Activated CD8-positive, alpha-beta T cell treated with anti-CD3 and anti-CD28 coated beads for 36 hours (primary cell): ENCODE measurements at regions not wholly inside any gene's neighbourhood (a gene's known extent, or its start where the extent isn't known, plus 50 kb on each side); places are given as distances from the start of the nearest gene placed in this dataset.

Experiments
- ATAC-seq: fragments of 200-7000 bp; cut with Tn5 transposase; one replicate; pipeline ENCODE4 v1.10.0; 2021; ENCODE audit warnings: mild to moderate bottlenecking, moderate library complexity
- CTCF ChIA-PET: fragments of 350-600 bp; sonication (Branson Sonifier 250); formaldehyde crosslinking; loops from one replicate; lab custom pipeline; 2021; ENCODE audit warnings: antibody characterized with exemption; lab: Charles Lee
- POLR2A ChIA-PET: fragments of 350-600 bp; sonication (Branson Sonifier 250); formaldehyde crosslinking; loops from one replicate; lab custom pipeline; 2021; ENCODE audit warnings: antibody characterized with exemption; lab: Charles Lee
- DNase-seq: peaks from one replicate; pipeline ENCODE4 v3.0.0-alpha.2; 2020
- H3K27ac Mint-ChIP-seq: one replicate; pipeline ENCODE4 v1.8.0; 2021; ENCODE audit warnings: mild to moderate bottlenecking, mixed read lengths
- H3K27me3 Mint-ChIP-seq: one replicate; pipeline ENCODE4 v1.8.0; 2021; ENCODE audit warnings: mixed read lengths
- H3K36me3 Mint-ChIP-seq: one replicate; pipeline ENCODE4 v1.8.0; 2021; ENCODE audit warnings: low read depth, mixed read lengths
- H3K4me1 Mint-ChIP-seq: one replicate; pipeline ENCODE4 v1.8.0; 2021; ENCODE audit warnings: low read depth, mixed read lengths
- H3K4me3 Mint-ChIP-seq: one replicate; pipeline ENCODE4 v1.8.0; 2021; ENCODE audit warnings: mild to moderate bottlenecking, moderate library complexity, mixed read lengths
- H3K9me3 Mint-ChIP-seq: one replicate; pipeline ENCODE4 v1.8.0; 2021; ENCODE audit warnings: mixed read lengths
- intact Hi-C: fragments of 100-400 bp; cut with micrococcal nuclease; formaldehyde crosslinking; loops from one replicate; pipeline ENCODE4 v1.10.0; 2022
- TF ChIP-seq, protein P1 (sequence below): fragments of 200-600 bp; IDR thresholded peaks from one replicate; pipeline ENCODE4 v1.8.0; 2022; ENCODE audit warnings: antibody characterized with exemption, mild to moderate bottlenecking

DNA sequence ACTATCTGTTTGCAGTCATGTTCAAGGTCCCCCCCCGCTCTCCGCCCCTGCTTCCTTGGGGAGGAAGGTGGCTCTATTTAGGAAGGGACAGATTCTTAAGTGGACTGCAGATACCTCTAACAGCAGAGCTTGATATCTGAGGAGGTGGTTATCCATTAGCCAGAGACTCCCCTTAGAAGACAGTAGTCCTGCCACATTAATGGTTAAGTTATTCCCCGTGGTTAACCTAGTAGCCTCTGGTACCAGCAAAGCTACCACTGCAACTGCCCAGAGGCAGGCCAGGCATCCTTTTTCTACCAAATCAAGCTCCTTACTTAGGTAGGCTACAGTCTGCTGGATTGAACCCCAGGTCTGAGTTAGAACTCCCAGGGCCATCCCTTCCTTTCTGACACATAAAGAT is 162.1 kb upstream of the AVPR1A start:
- no peaks in the 10 kb centered on the region for H3K9me3 Mint-ChIP-seq
- H3K27me3 Mint-ChIP-seq = no peaks in the 10 kb centered on the region
- POLR2A ChIA-PET = no interaction called here
- ATAC-seq (no peak), DNase-seq (no peak)
- H3K36me3 Mint-ChIP-seq = no peaks in the 10 kb centered on the region
- H3K4me3 Mint-ChIP-seq = no peak overlapping the region
- intact Hi-C loops = no loop called here
- CTCF ChIA-PET = no interaction called here
- H3K27ac Mint-ChIP-seq = no peak overlapping the region
- no peaks in the 10 kb centered on the region for H3K4me1 Mint-ChIP-seq
- TF ChIP-seq, protein P1, sequence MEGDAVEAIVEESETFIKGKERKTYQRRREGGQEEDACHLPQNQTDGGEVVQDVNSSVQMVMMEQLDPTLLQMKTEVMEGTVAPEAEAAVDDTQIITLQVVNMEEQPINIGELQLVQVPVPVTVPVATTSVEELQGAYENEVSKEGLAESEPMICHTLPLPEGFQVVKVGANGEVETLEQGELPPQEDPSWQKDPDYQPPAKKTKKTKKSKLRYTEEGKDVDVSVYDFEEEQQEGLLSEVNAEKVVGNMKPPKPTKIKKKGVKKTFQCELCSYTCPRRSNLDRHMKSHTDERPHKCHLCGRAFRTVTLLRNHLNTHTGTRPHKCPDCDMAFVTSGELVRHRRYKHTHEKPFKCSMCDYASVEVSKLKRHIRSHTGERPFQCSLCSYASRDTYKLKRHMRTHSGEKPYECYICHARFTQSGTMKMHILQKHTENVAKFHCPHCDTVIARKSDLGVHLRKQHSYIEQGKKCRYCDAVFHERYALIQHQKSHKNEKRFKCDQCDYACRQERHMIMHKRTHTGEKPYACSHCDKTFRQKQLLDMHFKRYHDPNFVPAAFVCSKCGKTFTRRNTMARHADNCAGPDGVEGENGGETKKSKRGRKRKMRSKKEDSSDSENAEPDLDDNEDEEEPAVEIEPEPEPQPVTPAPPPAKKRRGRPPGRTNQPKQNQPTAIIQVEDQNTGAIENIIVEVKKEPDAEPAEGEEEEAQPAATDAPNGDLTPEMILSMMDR = no peak

DNA sequence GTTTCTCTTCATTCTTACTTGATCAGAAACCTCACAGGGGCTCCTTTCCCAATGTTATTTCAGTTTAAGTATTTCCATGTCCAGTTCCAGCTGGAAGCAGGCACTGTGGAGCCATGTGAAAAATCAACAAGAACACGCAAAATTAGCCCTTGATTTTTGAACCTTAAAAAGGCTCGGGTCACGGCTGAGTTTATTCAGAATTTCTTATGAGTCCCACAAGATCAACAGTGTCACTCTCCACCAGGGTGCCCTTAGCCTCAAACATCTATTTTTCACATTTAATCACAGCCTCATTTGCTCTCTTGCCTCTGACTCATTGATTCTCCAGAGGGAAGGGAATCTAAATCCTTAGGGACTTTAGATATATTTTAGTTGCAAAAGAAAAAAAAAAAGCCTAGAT is 157.7 kb upstream of the AVPR1A start:
- Mint-ChIP-seq H3K4me1 (no peaks in the 10 kb centered on the region), H3K9me3 (no peaks in the 10 kb centered on the region), H3K27me3 (no peaks in the 10 kb centered on the region), H3K36me3 (no peaks in the 10 kb centered on the region), H3K4me3 (no peak overlapping the region), H3K27ac (no peak overlapping the region)
- POLR2A ChIA-PET = no interaction called here
- CTCF ChIA-PET = no interaction called here
- TF ChIP-seq, protein P1 = no peak
- ATAC-seq (no peak), DNase-seq (no peak)
- intact Hi-C loops = no loop called here

DNA sequence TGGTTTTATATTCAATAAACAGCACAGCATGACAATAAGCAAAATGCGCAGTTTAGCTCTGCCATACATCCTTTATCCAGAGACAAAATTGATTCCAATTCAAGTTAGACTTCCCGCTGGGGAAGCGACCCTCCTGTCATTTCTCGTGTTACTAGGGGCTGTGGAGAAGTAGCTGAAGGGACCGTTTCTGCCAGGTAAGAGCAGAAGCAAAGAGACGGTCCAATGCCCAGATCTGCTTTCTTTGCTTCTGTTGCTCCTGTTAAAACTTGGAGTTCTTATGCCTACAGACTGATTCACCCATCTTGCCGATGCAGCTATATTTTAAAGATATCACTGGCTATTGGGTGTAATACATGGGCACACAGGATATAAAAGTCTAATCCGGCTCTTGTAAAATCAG is 156.8 kb upstream of the AVPR1A start:
- no peaks in the 10 kb centered on the region for H3K27me3 Mint-ChIP-seq
- H3K4me3 Mint-ChIP-seq = no peak overlapping the region
- no peaks in the 10 kb centered on the region for H3K36me3 Mint-ChIP-seq
- no peak for ATAC-seq
- TF ChIP-seq, protein P1 = no peak
- no peak overlapping the region for H3K27ac Mint-ChIP-seq
- no peaks in the 10 kb centered on the region for H3K4me1 Mint-ChIP-seq
- DNase-seq = no peak
- ChIA-PET POLR2A (no interaction called here), CTCF (no interaction called here)
- intact Hi-C loops = no loop called here
- no peaks in the 10 kb centered on the region for H3K9me3 Mint-ChIP-seq

- CTCF ChIA-PET = interaction anchor here (0.6 kb wide), 1 partner anchor 520 kb away, joined by 3 read pairs; no protein-coding TSS in a partner anchor
- no peaks in the 10 kb centered on the region for H3K9me3 Mint-ChIP-seq
- no peaks in the 10 kb centered on the region for H3K36me3 Mint-ChIP-seq
- no peak for DNase-seq
- no peaks in the 10 kb centered on the region for H3K27me3 Mint-ChIP-seq
- ATAC-seq = no peak
- intact Hi-C loops = no loop called here
- H3K4me3 Mint-ChIP-seq = no peak overlapping the region
- TF ChIP-seq, protein P1 = no peak
- no peak overlapping the region for H3K27ac Mint-ChIP-seq
- POLR2A ChIA-PET = no interaction called here
- peaks cover 4% of the 10 kb centered on the region for H3K4me1 Mint-ChIP-seq
Measured at GRCh38 chr12:63305901-63306875, 155.2 kb upstream of the AVPR1A start.

DNA sequence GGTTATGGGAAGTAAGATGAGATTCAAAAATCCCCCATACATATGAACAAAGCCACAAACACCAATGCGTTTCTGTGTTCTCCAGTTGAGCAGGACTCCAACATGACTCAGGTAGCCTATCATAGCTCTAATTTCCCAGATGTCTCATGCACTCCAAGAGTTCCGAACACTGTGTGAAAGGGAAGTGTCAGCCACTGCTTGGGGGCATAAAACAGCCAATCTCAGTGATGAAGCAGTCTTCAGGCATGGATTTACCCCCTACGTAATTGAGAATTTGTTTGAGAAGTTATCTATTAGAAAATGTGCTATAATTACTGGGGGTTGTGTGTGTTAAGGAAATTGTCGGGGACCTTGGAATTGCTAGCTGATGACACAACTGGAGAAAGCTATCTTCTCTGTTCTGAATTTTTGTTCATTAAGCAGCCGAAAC is 153.9 kb upstream of the AVPR1A start:
- POLR2A ChIA-PET = no interaction called here
- TF ChIP-seq, protein P1 = no peak
- intact Hi-C loops = no loop called here
- H3K27me3 Mint-ChIP-seq = no peaks in the 10 kb centered on the region
- H3K36me3 Mint-ChIP-seq = no peaks in the 10 kb centered on the region
- no peak overlapping the region for H3K27ac Mint-ChIP-seq
- H3K4me1 Mint-ChIP-seq = peaks cover 4% of the 10 kb centered on the region
- CTCF ChIA-PET = interaction anchor here (0.6 kb wide), 1 partner anchor 521 kb away, joined by 3 read pairs; no protein-coding TSS in a partner anchor
- no peak for DNase-seq
- H3K4me3 Mint-ChIP-seq = no peak overlapping the region
- no peak for ATAC-seq
- H3K9me3 Mint-ChIP-seq = no peaks in the 10 kb centered on the region
